A204.1 (cell line): ENCODE measurements at regions not wholly inside any gene's neighbourhood (a gene's known extent, or its start where the extent isn't known, plus 50 kb on each side); places are given as distances from the start of the nearest gene placed in this dataset.

Experiments
- FAIRE-seq: peaks from 2 replicates; lab custom pipeline; 2012; peaks lifted over from hg19 to GRCh38; lab: Jason Lieb, UNC

DNA sequence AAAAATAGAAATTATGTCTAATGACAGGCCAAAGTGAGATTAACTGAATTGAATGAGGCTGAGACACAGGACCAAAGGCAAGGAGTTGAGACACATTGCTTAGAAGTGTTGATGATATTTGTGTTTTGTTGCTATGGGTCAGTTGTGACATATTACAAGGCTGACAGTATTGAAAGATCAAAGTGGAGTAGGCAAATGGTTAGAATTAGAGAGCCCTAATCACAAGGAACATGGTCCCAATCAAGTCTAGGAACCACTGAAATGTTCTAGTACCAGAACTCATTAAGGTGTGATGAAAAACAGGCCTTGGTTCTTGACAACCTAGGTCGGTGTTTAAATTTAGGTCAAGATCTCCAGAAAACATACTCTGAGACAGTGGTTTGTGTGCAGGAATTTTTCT lies 896.3 kb upstream of the HS3ST1 start:
- FAIRE-seq, result no peak

DNA sequence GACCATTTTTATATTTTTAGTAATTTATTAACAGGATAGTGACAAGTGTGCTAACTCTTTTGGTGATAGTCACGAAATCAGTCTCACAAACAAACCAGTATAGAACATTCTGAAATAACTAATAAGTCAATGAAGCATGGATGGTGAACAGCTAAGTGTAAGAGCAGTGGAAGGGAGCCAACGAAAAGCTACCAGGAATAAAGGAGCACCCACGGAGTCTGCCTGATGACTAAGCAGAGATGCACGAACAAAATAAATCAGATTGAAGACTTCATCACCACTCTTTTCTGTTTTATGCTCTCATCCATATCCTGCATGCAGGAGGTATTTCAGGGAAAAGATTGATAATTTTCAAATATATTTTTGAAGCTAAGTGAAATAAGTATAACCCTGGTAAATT lies 891.1 kb upstream of the HS3ST1 start:
- FAIRE-seq, result no peak

DNA sequence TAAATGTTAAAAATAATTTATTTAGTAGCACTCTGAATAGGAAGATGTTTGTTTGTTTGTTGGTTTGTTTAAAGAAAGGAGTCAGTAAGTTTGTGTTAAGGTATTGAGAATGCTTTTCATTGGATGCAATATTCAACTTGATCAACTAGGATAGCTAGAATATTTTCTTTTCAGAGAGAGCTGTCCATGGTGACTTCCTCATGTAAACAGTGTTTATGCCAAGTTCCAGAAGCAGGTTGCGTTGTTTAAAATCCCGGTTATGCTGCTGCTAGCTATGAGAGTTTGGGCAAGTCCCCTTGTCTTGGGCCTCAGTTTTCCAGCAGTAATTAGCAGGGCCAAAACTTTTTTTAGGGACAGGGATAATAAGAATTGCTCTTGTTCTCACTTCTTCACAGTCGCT lies 876.2 kb upstream of the HS3ST1 start:
- FAIRE-seq, result no peak

- FAIRE-seq, result no peak
These were observed 867.7 kb upstream of the HS3ST1 start for GRCh38 chr4:12296366-12296765.

GRCh38 chr4:12293906-12294525 lies 865.3 kb upstream of the HS3ST1 start:
- FAIRE-seq, result no peak

GRCh38 chr4:12286351-12286750 lies 857.7 kb upstream of the HS3ST1 start:
- FAIRE-seq, result no peak

- no peak for FAIRE-seq
These were observed 841.9 kb upstream of the HS3ST1 start for GRCh38 chr4:12270546-12270945.

DNA sequence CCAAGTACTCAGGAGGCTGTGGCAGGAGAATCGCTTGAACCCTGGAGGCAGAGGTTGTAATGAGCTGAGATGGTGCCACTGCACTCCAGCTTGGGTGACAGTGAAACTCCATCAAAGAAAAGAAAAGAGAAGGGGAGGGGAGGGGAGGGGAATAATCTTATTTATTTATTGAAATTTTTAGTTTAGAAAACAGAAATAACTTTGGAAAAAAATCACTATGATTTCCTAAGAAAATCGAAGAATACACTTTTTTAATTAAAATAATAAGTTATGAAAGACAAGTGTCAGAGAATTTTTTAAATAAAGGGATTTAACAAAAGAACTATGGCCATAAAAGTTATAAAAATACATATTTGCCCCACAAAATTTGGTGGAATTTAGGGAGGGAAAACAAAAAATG lies 836.9 kb upstream of the HS3ST1 start:
- no peak for FAIRE-seq

- FAIRE-seq, result no peak
These were observed 831.8 kb upstream of the HS3ST1 start for GRCh38 chr4:12260453-12260852.

- FAIRE-seq, result no peak
These were observed 816.3 kb upstream of the HS3ST1 start for GRCh38 chr4:12244973-12245372.

DNA sequence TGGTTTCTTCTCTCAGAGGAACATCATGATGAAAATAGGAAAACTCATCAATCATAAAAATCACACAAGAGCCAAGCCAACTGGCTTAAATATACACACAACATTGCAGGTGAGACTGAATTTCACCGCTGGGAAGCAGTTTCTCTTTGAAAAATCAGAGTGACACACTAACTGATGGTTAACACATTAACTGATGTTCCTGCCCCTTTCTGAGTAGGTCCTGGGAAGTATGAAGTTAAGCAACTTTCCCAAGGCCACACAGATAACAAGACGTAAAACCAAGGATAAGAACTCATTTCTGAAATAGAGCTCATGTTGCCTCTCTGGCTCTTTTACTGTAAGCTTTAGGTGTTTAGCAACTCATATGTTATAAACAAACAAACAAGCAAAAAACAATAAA lies 813.7 kb upstream of the HS3ST1 start:
- FAIRE-seq, result no peak

GRCh38 chr4:12239897-12240636 lies 811.4 kb upstream of the HS3ST1 start:
- no peak for FAIRE-seq

DNA sequence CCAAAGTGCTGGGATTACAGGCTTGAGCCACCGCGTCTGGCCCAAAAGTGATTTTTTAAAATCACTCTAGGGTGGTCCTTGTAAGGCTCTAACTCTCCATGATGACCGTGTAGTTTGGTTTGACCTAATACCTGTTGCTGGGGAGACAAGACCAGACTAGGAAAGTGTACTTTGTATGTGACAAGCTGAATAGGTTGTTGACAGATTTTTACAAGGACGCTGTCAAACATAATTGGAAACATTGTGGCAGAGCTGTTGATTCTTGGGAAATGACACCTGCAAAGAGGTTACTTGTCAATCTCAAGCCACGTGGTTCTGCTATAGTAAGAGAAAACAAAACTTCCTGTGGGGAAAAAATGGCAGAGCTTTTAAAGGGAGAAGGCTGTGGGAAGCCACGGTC lies 802.4 kb upstream of the HS3ST1 start:
- no peak for FAIRE-seq

DNA sequence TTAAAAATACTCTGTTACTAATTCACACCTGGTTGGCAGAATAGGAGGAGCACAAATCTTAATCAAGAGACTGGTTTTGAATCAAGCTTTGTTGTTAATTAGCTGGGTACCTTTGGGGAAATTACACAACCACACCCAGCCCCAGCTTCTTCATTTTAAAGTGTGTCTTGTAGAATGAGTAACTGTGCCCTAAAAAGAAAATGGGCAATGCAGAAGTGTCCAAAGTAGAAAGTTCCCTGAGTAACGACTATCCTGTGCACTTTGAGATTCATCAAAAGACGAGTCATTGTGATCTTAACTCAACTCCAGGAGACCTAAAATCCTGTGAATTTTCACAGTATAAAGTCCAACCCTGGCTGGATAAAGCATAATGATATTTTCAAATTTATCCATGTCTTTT lies 792.3 kb upstream of the HS3ST1 start:
- FAIRE-seq, result no peak

- no peak for FAIRE-seq
These were observed 782.9 kb upstream of the HS3ST1 start for GRCh38 chr4:12211636-12212035.

- no peak for FAIRE-seq
These were observed 778.7 kb upstream of the HS3ST1 start for GRCh38 chr4:12207396-12207795.

DNA sequence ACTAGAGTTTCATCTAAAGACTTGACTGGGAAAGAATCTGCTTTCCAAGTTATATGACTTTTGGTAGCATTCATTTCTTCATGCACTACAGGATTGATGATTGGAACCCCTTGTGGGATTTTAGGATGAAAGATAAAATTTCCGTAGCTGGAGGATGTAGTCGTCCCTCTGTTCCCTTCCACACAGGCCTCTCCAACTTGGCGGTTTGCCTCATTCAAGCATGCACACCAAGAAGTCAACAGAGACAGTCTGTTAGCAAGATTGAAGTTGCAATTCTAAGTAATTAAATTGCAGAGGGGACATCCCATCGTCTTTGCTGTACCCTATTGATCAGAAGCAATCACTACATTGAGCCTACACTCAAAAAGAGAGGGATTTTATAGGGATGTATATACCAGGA lies 777.4 kb upstream of the HS3ST1 start:
- no peak for FAIRE-seq

- FAIRE-seq, result no peak
These were observed 775.3 kb upstream of the HS3ST1 start for GRCh38 chr4:12203945-12204344.

DNA sequence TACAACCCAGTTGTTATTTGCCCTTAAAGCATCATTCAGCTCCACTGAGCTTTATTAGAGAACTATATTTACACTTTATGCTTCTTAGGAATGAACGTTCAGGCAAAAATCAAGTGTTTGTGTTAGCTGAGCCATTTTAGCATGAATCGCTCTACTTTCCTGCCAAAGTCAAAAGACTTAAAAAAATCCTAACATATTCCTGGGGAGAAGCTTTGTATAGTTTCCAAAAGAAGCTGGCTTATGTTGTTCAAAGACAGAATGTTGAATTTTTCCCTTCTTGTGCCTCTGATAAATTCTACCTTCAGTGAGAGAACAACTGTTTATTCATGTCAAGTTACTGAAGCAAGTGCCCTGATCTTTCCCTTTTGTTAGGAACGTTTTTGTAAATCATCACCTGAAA lies 771.5 kb upstream of the HS3ST1 start:
- FAIRE-seq, result no peak

GRCh38 chr4:12186526-12186925 lies 757.8 kb upstream of the HS3ST1 start:
- no peak for FAIRE-seq

GRCh38 chr4:12178614-12179610 lies 750.2 kb upstream of the HS3ST1 start:
- FAIRE-seq, result no peak

- no peak for FAIRE-seq
These were observed 748.7 kb upstream of the HS3ST1 start for GRCh38 chr4:12177416-12177815.

GRCh38 chr4:12173496-12173895 lies 744.8 kb upstream of the HS3ST1 start:
- FAIRE-seq, result no peak
